Activated CD4-positive, alpha-beta T cell treated with anti-CD3 and anti-CD28 coated beads for 24 hours (primary cell): ENCODE measurements at regions not wholly inside any gene's neighbourhood (a gene's known extent, or its start where the extent isn't known, plus 50 kb on each side); places are given as distances from the start of the nearest gene placed in this dataset.

Source experiments
- DNase-seq, 2 donors: peaks; one replicate each; pipeline ENCODE4 v3.0.0-alpha.2; 2020; ENCODE audit warnings: low read depth in 2 of 2

DNA sequence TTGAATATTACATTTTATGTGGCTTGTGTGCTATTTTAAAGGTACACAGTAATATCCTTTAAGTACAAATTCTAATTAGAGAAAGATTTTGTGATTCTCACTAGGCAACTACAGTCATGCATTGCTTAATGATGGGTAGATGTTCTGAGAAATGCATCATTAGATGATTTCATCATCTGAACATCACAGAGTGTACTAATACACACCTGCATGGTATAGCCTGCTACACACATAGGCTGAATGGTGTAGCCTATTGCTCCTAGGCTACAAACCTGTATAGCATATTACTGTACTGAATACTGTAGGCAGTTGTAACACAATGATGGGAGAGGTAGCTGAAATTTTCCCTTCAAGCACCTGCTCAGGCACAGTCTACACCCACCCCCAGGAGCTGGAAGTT, 217.4 kb upstream of the EOMES start:
- no peak for DNase-seq

DNA sequence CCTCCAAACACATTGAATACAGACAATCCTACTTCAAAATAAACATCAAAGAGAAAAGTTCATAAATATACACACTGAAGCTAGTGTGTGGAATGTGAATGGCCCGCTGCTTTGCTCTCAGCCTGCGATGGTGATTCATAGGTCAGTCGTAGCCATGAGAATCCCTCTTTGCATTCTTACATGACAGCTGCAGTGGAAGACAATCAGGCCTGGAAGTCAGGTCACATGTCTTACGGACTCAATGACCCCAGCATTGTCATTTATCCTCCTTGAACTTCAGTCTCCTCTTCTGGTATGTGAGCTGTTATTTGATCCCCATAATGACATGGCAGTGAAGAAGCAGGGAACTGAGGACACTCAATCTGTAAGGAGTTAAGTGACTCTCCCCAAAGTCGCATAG, 217.8 kb upstream of the EOMES start:
- no peak for DNase-seq

DNA sequence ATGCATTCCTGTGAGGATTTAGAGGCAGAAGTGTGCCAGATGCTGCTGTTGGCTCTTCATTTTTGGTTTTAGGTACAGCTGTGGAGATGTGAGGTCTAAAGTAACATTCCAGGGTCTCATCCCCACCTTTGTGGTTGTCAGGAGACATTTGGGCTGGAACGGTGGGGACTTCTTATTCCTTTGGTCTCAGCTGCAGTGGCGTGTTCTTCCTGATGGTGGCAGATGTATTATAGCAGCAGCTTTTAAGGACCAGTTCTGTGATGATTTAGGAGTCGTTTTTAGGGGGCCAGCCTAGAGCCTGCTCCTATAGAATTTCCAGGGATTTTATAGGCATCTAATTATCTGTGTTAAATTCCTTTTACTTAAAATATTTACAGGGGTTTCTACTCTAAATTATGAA, 221.0 kb upstream of the EOMES start:
- no peak for DNase-seq

DNA sequence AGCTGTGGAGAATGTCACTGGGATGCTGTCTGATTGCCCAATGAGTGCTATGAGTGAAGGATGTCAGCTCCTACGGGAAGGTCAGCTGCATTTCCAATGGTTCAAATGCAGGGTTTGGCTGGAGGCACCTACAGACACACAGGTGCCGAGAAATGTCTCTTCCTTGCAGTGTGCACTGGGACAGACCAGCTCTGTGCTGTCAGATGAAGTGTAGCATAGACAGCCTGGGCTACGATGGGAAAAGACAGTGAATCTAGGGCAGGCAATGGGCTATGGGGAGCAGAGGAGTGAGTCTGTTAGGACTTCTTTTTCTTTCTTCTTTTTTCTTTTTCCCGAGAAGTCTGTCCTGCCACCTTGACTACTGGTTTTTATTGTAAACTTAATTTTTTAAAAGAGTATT, 223.1 kb upstream of the EOMES start:
- no peak for DNase-seq

DNA sequence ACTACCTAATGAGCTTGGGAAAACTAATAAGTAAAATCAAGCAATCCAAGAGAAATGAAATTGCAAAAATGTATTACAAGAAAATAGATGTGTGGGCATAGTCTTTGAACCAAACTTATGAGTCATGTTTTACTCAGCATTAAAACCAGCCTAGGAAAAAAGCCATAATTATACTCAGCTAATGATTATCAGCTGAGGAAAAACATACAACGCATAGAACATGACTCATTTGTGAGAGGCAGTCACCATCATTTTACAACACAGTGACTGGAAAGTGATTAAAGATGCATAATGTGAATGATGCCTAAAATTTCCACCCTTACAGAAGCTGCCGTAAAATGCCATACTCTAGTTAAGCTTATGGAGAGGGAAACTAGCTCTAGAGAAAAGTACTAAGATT, 238.0 kb upstream of the EOMES start:
- DNase-seq, result no peak

DNA sequence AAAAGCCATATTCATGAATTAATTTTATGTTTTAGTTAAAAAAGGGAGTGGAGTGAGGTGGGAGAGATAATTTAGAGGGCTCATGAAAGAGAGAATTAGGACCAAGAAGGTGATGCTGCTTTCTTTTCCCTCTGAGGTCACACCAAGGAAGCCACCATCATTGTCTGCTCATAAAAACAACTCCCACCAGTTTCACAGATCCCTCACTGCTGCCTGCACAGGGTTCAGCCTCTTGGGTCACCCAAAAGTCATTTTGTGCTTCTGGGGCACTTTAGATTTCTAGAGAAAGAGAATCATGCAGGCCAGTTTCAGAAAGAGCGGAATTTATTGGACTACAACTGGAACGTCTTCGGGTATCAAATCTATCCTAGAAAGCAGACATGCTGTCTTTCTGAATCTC, 241.4 kb upstream of the EOMES start:
- DNase-seq, result no peak

DNA sequence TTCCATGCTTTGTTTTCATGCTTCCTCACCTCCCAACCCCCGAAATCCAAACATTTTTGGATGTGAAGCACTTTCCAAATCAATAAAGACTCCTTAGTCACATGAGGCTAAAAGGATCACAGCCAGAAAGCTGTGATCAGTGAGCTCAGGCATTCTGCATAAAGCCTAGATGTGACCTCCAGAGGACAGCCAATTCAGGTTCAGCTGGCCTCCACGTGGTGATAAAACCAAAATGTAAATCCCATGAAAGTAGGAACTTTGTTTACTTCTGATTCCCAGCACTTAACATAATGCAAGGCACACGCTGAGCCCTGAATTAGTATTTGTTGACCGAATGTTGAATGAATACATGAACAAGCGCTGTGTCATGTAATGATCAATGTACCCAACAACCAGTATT, 249.5 kb upstream of the EOMES start:
- DNase-seq, result no peak

DNA sequence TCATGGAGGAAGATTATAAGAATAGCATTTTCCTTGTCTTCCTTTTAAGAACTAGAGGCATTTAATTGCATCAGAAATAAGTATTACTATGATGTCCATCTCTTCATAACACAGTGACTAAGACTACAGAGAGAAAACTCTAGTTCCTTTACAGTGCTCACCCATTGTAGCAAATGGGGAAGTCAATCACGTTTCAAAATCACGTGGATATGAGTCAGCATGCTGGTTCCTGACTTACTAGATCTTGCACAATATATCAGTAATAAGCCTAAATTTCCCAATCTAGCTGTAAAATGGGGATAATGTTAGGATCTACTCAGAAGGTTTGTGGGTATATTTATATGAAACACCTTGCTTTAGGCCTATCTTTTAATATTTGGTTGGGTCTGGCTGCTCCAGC, 254.8 kb upstream of the EOMES start:
- DNase-seq, result no peak

DNA sequence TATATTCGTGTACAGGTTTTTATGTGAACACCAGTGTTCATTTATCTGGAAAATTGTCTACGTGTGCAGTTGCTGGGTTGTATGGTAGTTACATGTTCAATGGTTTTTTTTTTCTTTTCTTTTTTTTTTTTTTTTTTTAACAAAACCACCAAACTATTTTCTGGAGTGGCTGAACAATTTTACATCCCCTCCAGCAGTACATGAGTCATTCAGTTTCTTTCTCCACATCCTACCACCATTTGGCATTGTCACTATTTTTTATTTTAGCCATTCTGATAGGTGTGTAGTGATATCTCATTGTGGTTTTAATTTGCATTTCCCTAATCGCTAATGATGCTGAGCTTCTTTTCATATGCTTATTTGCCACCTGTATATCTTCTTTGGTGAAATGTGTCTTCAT, 256.3 kb upstream of the EOMES start:
- no peak for DNase-seq

DNA sequence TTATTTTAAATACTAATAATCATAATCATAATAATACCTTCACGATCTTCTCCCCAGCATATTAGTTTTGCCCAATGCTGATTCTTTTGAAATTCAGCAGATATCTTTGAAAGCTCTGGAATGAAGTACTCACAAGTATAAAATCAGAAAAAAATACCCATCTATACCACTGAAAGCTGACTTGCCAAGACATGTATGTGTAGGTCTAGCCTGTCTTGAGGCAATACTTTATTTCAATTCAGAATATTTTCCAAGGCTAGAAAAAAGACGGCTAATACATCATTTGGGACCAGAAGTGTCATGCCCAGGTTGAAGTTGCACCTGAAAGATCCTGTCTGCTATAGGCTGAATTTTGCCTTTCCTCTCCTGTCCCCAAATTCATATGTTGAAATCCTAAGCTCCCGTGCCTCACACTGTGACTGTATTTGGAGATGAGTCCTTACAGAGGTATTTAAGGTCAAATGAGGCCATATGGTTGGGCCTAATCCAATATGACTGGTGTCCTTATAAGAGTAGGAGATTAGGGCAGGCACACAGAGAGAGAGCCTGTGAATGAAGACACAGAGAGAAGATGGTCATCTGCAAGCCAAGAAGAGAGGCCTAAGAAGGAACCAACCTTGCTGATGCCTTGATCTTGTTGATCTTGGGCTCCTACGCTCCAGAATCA, 255.9 kb upstream of the CMC1 start:
- no peak for DNase-seq

DNA sequence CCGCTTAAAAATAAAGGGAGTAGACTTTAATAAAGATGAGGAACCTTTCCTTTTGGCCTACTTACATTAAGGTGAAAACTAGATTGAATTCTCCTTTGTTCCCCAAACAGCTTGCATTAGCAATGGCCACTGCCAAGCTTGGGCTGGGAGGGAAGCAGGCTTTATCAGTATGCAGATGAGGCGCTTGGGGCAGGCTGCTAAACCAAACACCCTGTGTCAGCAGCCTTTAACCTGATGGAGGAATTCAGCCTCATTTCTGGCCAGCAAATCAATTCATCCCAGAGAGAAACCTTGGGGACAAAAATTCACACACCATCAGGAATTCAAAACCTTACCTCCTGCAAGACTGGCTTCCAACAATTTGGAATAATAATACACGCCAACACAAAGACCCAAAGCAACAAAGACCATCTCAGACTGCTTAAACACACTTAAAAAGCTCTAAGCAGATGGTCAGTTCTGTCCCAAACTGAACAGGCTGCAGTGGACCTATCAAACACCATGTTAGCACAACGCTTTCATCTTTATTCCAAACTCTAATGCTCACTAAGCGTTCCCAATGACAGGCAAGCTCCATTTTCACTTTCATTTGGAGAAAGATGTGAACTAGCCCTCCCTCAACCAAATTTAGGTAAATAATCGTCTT, 255.1 kb upstream of the CMC1 start:
- no peak for DNase-seq

DNA sequence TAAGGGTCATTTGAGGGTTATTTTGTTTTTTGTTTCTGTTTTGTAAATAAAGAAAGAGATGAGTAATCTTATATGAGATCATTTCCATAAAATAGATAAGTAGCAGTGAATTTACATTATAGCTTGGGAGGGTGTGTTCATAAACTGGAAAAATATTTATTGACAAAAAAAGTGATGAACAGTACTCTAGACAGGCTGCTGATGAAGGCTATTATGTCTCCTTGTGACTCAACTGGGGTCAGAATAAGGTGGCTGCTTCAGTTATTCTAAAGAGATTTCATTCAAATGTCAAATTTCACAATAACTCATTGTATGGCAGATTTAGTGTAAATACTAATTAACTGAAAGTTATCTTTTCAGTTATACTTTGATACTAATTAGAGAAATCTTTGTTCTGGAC, 251.1 kb upstream of the CMC1 start:
- no peak for DNase-seq

DNA sequence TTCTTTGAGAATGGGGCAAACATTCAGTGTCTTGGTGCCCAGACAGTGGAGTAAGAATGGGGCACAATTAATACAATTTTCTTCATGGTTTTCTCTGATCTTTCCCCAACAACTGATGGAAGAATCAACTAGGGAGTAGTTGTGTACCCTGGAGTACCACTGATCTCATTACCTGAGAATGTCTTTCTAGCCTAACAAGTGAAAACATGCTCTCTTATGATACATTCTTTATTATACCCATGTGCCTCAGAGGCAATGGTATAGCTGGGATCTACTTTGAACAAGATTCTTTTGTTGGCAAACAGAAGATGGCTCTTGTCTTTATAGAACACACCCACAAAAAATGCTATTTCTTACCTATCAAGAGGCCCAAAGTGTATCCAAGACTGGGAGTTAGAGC, 250.6 kb upstream of the CMC1 start:
- no peak for DNase-seq

DNA sequence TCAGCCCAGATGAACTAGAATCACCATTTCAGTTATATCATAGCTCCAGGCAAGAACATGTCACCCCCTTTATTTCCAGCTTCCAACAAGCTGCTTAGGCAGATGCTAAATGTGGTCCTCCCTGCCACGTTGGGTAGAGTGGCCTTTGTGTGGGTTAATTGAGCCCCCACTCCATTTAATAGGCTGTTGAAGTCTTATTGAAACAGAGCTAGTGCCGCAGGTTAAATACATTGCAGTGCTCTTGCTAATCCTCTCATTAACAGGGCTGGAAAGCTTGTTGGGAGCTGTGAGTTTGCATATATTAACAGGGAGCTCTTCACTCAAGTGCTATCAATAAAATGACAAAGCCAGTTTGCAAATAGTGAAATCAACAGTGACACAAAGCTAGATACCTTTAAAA, 248.4 kb upstream of the CMC1 start:
- no peak for DNase-seq

DNA sequence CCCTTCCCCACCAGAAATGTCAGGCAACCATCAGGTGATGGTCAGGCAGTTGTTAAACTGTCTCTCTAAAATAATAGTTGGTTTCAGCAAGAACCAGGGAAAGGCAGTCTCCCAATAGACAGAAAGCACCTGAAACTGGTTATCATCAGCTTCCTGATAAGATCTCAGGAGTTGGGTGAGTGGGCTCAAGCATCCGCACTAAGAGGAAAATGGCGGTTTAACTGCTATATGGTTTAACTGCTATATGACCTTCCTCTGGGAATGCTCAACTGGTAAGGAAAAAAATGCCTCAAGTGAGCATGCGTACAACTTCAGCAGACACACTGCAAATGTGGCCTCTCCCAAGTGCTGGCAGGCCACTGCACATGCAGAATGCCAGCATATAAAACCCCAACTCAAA, 240.8 kb upstream of the CMC1 start:
- DNase-seq, result no peak

DNA sequence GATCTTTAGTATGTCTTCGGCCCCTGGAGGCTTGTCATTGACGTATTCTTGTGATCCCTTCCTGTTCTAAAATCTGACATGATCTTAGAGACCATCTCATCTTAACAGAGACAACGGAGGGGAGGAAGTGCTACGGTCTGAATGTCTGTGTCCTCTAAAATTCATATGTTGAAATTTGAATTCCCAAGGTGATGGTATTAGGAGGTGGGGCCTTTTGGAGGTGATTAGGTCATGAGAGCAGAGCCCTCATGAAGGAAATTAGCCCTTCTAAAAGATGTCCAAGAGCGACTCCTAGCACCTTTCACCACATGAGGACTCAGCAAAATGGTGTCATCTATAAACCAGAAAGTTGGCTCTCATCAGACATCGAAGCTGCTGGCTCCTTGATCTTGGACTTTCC, 233.2 kb upstream of the CMC1 start:
- no peak for DNase-seq

DNA sequence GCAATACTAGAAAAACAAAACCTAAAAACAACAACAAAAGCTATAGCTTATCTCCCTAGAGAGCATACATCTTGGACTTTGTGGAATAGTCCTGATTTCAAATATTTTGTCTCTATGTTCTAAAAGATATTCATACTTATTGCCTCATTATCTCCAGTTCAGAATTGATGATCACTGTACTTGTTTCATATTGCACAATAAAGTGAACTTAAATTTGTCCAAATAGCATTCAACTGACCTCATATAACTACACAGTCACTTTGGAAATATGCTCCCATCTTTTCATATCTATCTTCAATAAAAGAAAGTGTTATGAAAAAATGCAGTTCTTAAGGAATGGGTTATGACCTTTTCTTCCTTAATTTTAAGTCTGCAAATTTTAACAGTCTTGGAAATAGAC, 228.6 kb upstream of the CMC1 start:
- no peak for DNase-seq

DNA sequence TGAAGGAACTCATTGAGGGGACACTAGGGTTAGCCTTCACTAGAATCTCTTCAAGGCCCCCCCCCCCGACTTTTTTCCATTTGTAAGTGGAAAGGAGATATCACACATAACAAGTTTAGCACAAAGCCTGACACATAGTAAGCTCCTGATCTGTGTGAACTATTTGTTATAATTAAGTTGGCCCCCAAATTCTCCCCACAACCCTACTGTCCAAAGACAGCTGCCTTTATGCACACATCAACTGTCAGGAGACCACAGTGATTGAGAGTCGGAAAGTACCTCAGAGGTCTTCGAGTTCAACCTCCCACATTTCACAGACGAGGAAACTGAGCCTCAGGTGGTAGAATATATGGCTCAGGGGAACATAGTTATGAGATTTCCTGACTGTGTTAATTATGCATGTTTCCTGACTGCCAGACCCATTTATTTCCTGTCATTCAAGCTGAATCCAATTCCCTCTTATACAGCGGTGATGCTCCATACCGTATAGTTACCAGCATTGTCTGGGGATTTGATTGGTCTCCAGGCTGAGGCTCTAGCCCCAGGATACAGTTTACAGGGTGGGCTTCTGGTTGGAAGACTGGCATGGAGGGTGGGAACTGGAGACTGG, 227.4 kb upstream of the CMC1 start:
- DNase-seq, result no peak

DNA sequence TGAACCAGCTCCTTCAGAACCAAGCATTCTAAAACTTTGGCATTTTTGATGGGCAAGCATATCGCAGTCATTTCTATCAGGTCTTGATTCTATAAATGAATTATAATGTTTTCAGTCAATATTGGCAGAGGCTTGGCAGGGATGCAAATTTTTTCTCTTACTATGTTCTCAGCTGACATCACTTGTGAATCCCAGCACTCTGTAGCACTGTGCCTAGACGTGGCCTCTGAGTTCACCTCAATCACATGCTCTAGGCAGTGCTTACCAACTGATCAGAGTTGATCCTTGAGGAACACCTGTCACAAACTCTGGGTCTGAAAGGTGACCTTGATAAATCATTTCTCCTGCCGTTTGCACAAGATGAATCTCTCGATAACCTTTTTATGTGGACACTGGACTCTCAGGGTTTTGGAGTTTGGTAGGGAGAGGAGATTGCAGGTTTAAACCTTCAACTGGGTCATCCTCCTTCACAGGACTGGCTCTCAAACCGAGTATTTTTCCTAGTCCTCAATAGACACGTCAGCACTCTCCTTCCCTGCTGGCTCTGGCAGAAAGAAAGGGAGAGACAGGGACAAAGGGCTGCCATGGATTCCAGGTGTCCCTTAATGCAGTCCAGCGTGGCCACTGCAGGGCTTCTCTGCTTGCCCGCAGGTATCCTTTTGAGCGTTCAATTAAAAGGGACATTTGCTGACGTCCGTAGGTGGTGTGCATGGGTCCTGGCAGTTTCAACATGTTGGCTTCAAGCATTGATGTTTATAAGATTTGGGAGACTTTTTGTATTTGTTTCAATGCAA, 222.3 kb upstream of the CMC1 start:
- DNase-seq, result no peak

DNA sequence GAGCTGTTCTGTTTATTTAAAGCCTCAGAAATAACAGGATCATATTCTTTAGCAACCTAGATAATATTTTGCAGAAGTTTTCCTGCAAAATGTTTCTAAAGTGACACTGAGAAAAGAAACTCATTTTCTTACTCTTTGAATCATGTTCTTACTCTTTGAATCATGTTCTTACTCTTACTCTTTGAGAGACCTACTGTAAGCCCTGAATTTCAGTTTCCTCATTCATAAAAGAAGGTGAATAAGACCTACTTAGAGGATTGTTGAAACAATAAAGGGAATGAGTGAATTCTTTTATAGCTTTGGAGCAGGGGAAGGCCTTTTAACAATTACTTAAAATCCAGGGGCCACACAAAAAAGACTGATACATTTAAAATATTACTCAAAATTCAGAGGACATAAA, 221.7 kb upstream of the CMC1 start:
- DNase-seq, result no peak

DNA sequence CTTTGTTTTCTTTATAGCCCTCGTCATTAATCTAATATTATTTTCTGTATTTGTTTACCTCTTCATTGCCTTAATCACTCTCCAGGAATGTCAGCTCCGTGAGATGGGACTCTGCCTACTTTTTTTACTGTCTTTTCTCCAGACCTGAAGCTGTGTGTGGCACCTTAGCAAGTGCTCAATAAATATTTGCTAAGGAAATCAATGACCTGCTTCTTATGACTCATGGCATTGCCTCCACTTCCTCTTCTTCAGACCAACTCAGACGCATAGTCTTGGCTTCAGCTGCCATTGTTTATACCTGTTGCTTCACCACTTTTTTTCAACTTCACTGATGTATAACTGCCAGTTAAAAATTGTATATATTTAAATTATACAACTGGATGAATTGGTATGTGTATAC, 218.5 kb upstream of the CMC1 start:
- DNase-seq, result no peak

DNA sequence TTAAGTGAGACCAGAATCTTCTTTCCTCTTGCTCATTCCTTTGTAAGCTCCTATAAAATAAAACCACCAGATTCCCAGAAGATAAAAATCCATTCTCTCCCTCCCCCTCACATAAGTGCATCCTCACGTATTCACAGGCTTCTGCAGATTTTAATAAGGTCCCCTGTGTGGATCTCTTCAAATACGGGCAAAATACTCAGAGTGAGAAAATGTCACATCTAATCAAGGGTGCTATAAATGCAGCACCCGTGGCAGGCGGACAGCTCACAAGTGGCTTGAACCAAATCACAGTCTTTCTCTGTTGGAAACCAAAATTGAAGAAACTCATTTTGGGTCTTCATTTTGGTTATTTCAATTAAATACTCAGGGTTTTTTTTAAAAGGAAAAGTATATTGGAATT, 212.9 kb upstream of the CMC1 start:
- DNase-seq, result no peak
